ENCODE measurements at regions not wholly inside any gene's neighbourhood (a gene's known extent, or its start where the extent isn't known, plus 50 kb on each side); places are given as distances from the start of the nearest gene placed in this dataset.

GRCh38 chr14:51176839-51177238, 63.2 kb upstream of the TMX1 start:
- TF ChIP-seq CSDE1 (IDR thresholded peaks at IDR 0.05) = no peak
- TF ChIP-seq ZMIZ1 (IDR thresholded peaks at IDR 0.05; ENCODE audit: low read depth in 2 of 2, low read length in 2 of 2) = no peak
- TF ChIP-seq STAT6 (CRISPR knock-in tag; IDR thresholded peaks at IDR 0.05) = no peak

All from K562 (cell line).